H1 (cell line): ENCODE measurements at regions not wholly inside any gene's neighbourhood (a gene's known extent, or its start where the extent isn't known, plus 50 kb on each side); places are given as distances from the start of the nearest gene placed in this dataset.

Source experiments
- TF ChIP-seq, protein P1 (sequence below): IDR thresholded peaks from 2 replicates; pipeline ENCODE4 v1.6.1; 2011; ENCODE audit warnings: low read depth, mild to moderate bottlenecking, low read length; ENCODE audit not compliant: insufficient read depth

DNA sequence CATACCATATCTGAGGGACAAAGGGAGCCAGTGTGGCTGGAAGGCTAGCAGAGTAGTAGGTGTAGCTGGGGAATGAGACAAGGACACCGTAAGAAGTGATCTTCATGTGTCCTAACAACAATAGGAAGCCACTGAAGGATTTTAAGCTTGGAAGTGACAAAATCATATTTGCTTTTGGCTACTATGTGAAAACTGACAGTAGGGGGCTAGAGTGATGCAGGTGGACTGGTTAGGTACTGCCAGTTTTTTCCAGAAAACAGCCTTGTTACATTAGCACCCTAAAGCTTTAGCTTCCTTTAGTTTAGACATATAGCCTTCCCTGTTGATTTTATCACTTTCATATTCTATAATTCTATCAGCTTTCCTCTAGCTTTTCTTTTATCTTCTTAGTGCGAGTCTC is 637.1 kb downstream of the ANKRD7 start (continued):
- TF ChIP-seq, protein P1, sequence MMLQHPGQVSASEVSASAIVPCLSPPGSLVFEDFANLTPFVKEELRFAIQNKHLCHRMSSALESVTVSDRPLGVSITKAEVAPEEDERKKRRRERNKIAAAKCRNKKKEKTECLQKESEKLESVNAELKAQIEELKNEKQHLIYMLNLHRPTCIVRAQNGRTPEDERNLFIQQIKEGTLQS: no peak
